HFFc6 (cell line): ENCODE measurements at regions not wholly inside any gene's neighbourhood (a gene's known extent, or its start where the extent isn't known, plus 50 kb on each side); places are given as distances from the start of the nearest gene placed in this dataset.

Experiments
- DNase-seq: peaks from one replicate; pipeline ENCODE4 v3.0.0-alpha.2; 2018
- H3K27ac Mint-ChIP-seq: 2 replicates; pipeline ENCODE4 v1.8.0; 2020; ENCODE audit warnings: mild to moderate bottlenecking, mixed read lengths
- H3K27me3 Mint-ChIP-seq: 2 replicates; pipeline ENCODE4 v1.8.0; 2021; ENCODE audit warnings: mild to moderate bottlenecking, moderate library complexity, mixed read lengths; ENCODE audit not compliant: insufficient read depth
- H3K36me3 Mint-ChIP-seq: 2 replicates; pipeline ENCODE4 v1.8.0; 2021; ENCODE audit warnings: low read depth, mixed read lengths
- H3K4me1 Mint-ChIP-seq: 2 replicates; pipeline ENCODE4 v1.8.0; 2020; ENCODE audit warnings: low read depth, mixed read lengths
- H3K4me3 Mint-ChIP-seq: 2 replicates; pipeline ENCODE4 v1.8.0; 2020; ENCODE audit warnings: mild to moderate bottlenecking, moderate library complexity, mixed read lengths
- H3K9me3 Mint-ChIP-seq: 2 replicates; pipeline ENCODE4 v1.8.0; 2020; ENCODE audit warnings: mild to moderate bottlenecking, mixed read lengths
- TF ChIP-seq, protein P1 (sequence below): fragments of 200-600 bp; sonication (generic); IDR thresholded peaks from 2 replicates; pipeline ENCODE4 v1.5.0; 2021; ENCODE audit warnings: antibody characterized with exemption, mild to moderate bottlenecking

DNA sequence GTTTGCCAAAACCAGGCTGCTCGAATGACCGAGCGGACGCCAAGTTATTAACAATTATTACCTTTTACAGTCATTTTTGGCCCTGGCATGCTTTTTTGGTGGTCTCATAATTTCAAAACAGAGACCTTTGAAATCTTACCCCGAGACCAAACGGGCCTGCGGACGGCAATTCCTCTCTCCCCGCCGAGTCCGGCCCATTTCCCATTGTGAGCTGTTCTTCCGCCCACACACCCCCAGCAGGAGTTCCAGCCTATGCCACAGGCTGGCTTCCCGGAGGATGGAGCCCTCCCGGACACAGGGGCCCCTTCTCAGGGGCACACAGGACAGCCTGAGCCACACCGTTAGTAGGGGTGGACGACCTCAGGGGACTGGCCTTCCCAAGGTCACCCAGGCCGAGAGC is 130.7 kb downstream of the C16orf95 start:
- peaks cover 27% of the 10 kb centered on the region for H3K9me3 Mint-ChIP-seq
- TF ChIP-seq, protein P1, sequence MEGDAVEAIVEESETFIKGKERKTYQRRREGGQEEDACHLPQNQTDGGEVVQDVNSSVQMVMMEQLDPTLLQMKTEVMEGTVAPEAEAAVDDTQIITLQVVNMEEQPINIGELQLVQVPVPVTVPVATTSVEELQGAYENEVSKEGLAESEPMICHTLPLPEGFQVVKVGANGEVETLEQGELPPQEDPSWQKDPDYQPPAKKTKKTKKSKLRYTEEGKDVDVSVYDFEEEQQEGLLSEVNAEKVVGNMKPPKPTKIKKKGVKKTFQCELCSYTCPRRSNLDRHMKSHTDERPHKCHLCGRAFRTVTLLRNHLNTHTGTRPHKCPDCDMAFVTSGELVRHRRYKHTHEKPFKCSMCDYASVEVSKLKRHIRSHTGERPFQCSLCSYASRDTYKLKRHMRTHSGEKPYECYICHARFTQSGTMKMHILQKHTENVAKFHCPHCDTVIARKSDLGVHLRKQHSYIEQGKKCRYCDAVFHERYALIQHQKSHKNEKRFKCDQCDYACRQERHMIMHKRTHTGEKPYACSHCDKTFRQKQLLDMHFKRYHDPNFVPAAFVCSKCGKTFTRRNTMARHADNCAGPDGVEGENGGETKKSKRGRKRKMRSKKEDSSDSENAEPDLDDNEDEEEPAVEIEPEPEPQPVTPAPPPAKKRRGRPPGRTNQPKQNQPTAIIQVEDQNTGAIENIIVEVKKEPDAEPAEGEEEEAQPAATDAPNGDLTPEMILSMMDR, result no peak
- H3K27ac Mint-ChIP-seq, result no peak overlapping the region
- H3K4me3 Mint-ChIP-seq, result no peak overlapping the region
- DNase-seq, result no peak
- no peaks in the 10 kb centered on the region for H3K4me1 Mint-ChIP-seq
- H3K36me3 Mint-ChIP-seq, result peaks cover 9% of the 10 kb centered on the region; the same call in 1 of the 2 replicates
- peaks cover 8% of the 10 kb centered on the region for H3K27me3 Mint-ChIP-seq

DNA sequence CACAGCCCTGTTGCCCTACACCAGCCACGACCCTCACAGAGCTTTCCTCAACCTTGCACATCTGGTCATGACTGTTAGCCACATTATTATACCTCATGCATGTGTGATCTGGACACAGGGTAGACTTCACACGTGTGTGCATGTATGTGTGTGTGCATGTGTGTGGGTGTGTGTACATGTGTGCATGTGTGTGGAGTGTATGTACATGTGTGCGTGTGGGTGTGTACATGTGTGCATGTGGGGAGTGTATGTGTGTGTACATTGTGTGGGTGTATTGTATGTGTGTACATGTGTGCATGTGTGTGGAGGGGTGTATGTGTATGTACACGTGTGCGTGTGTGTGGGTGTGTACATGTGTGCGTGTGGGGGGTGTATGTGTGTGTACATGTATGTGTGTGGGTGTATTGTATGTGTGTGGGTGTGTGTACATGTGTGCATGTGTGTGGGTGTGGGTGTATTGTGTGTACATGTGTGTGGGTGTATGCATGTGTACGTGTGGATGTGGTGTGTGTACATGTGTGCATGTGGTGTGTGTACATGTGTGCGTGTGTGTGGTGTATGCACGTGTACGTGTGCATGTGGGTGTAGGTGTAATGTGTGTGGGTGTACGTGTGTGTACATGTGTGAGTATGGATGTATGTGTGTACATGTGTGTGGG is 130.2 kb downstream of the C16orf95 start:
- H3K9me3 Mint-ChIP-seq, result peaks cover 27% of the 10 kb centered on the region
- no peak overlapping the region for H3K4me3 Mint-ChIP-seq
- no peak for DNase-seq
- peaks cover 9% of the 10 kb centered on the region; the same call in 1 of the 2 replicates for H3K36me3 Mint-ChIP-seq
- no peak overlapping the region for H3K27ac Mint-ChIP-seq
- TF ChIP-seq, protein P1, result no peak
- H3K4me1 Mint-ChIP-seq, result no peaks in the 10 kb centered on the region
- H3K27me3 Mint-ChIP-seq, result peaks cover 9% of the 10 kb centered on the region

DNA sequence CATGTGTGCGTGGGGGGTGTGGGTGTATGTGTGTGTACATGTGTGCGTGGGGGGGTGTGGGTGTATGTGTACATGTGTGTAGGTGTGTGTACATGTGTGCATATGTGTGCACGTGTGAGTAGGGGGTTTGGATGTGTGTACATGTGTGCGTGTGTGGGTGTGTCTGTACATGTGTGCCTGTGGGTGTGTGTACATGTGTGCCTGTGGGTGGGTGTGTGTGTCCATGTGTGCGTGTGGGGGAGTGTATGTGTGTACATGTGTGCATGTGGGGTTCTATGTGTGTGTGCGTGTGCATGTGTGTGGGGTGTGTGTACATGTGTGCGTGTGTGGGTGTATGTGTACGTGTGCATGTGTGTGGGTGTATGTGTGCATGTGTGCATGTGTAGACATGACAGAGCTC is 129.1 kb downstream of the C16orf95 start:
- H3K27me3 Mint-ChIP-seq, result peaks cover 8% of the 10 kb centered on the region
- no peak overlapping the region for H3K4me3 Mint-ChIP-seq
- DNase-seq, result no peak
- H3K27ac Mint-ChIP-seq, result no peak overlapping the region
- TF ChIP-seq, protein P1, result no peak
- no peaks in the 10 kb centered on the region for H3K4me1 Mint-ChIP-seq
- H3K36me3 Mint-ChIP-seq, result peaks cover 9% of the 10 kb centered on the region; the same call in 1 of the 2 replicates
- H3K9me3 Mint-ChIP-seq, result peaks cover 27% of the 10 kb centered on the region

DNA sequence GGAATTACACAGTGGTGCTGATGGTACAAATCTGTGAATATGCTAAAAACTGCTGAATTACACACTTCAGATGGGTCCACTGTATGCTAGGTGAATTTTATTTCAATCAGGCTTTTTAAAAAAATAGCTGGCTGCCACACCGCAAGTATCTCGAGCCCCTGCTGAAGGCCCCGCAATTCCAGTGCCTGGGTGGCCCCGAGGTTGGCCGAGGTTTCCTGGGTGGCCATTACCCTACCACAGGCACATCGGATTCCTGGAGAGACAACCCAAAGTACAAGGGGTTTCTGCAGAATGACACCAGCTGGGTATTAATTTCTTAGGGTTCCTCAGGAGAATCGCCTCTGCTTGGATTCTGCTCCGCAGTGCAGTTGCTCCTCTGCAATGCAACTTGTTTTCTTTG is 127.8 kb downstream of the C16orf95 start:
- Mint-ChIP-seq H3K27ac (no peak overlapping the region), H3K36me3 (peaks cover 9% of the 10 kb centered on the region; the same call in 1 of the 2 replicates), H3K4me3 (no peak overlapping the region), H3K9me3 (peaks cover 27% of the 10 kb centered on the region), H3K4me1 (no peaks in the 10 kb centered on the region), H3K27me3 (peaks cover 7% of the 10 kb centered on the region)
- TF ChIP-seq, protein P1, result no peak
- DNase-seq, result no peak

DNA sequence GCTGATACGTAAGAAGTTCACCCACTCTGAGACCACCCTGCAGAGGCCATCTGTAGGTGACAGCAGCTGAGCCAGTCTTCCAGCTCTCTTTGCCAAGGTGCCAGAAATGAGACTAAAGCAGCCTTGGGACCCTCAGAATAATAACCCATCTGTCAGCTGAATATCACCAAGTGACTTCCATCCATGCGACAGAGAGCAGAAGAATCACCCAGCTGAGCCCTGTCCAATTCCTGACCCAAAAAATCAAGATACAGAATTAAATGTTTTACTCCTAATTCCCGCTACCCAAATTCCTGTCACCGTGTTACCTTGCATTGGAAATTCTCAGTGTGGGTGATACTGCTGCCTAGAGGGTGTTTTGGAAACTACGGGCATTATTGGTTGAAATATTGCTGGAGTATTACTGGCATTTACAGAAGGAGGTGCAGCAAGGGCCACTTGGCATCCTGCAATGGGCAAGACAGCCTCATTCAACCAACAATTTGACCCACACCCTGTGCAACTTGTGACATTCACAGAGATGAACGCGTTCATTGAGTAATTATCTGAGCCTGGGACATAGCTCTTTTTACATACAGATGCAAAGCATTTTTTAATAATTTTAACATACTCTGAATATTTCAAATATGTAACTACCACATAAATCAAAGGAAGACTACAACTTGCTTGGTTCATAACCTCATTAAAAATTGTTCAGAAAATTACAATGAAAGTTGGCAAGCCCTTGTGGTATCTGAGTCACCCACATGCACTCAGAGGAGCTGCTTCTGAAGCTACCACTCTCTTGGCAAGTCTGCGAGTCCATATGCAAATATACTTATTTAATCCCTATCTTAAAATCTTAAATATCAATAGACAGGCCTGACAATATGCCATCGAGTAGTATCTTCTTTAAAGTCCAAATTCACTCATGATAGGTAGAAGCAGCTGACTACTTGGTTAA is 126.6 kb downstream of the C16orf95 start:
- H3K4me1 Mint-ChIP-seq, result no peaks in the 10 kb centered on the region
- DNase-seq, result no peak
- TF ChIP-seq, protein P1, result peak; percentile 35
- H3K27me3 Mint-ChIP-seq, result peaks cover 7% of the 10 kb centered on the region
- H3K4me3 Mint-ChIP-seq, result no peak overlapping the region
- peaks cover 9% of the 10 kb centered on the region; the same call in 1 of the 2 replicates for H3K36me3 Mint-ChIP-seq
- peaks cover 27% of the 10 kb centered on the region for H3K9me3 Mint-ChIP-seq
- H3K27ac Mint-ChIP-seq, result no peak overlapping the region
